ENCODE measurements at regions not wholly inside any gene's neighbourhood (a gene's known extent, or its start where the extent isn't known, plus 50 kb on each side); places are given as distances from the start of the nearest gene placed in this dataset.

DNA sequence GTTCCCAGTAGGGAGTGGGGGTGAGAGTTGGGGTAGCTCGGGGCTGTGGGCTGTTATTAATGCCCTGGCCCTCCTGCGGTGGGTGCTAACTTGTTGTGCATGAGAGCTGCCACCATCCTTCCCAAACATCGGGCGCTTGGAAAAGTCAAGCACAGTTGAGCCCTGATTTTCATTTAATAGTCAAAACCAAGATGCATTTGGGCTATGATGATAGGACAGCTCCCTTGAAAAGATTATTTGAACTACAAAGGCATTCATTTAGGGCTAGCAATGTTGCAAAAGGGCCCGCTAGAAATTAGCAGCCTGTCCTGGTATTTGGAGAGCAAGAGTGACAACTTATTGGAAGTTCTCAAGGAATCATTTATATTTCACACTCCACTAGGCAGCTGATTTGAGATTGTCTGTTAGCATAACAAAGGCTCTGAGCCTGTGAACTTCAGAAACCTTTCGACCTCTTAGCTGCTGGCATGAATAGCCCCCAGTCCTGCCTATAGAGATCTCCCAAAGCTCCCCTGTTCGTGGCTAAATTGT is 128.2 kb upstream of the TMEM161B start:
- Histone ChIP-seq H4K8ac (ENCODE audit: low read depth, low read length) (no peak overlapping the region), H3K14ac (ENCODE audit: low read length) (no peak overlapping the region), H2AK5ac (ENCODE audit: low read length) (no peak overlapping the region), H3K9me3 (ENCODE audit: insufficient read depth, low read depth, low read length) (no peaks in the 10 kb centered on the region), H2BK12ac (ENCODE audit: low read length) (no peak overlapping the region), H3K79me2 (ENCODE audit: control insufficient read depth, insufficient read depth, low read length, poor library complexity) (no peaks in the 10 kb centered on the region), H3K27ac (ENCODE audit: low read depth, low read length) (no peak overlapping the region), H4K12ac (ENCODE audit: low read depth, low read length) (no peak overlapping the region), H3K4ac (ENCODE audit: low read depth, low read length) (no peak overlapping the region), H2BK5ac (ENCODE audit: low read depth, low read length, poor library complexity) (no peak overlapping the region), H3K4me2 (ENCODE audit: low read length) (no peak overlapping the region), H2BK120ac (ENCODE audit: insufficient read depth, low read length, poor library complexity) (no peak overlapping the region), H3K9ac (ENCODE audit: low read length) (no peak overlapping the region), H2AFZ (ENCODE audit: insufficient read depth, low read length, poor library complexity) (no peak overlapping the region), H3K4me1 (ENCODE audit: control insufficient read depth in 1 of 2, insufficient read depth in 2 of 2, low read length in 2 of 2) (no peaks in the 10 kb centered on the region), H3K79me1 (ENCODE audit: low read length) (no peaks in the 10 kb centered on the region), H3K36me3 (ENCODE audit: control insufficient read depth in 1 of 2, insufficient read depth in 2 of 2, low read length in 2 of 2) (no peaks in the 10 kb centered on the region), H4K91ac (ENCODE audit: low read depth, low read length) (no peak overlapping the region), H3K18ac (ENCODE audit: low read length) (no peak overlapping the region), H3K23ac (ENCODE audit: low read length) (no peak overlapping the region), H3K27me3 (ENCODE audit: insufficient read depth, low read length) (peaks cover 16% of the 10 kb centered on the region), H3K4me3 (ENCODE audit: low read depth, low read length) (no peak overlapping the region)
- no CpG with 5 or more reads among the region's 7 CpGs for WGBS (ENCODE audit: extremely low coverage, insufficient coverage, insufficient read length)
- no peak for DNase-seq

DNA sequence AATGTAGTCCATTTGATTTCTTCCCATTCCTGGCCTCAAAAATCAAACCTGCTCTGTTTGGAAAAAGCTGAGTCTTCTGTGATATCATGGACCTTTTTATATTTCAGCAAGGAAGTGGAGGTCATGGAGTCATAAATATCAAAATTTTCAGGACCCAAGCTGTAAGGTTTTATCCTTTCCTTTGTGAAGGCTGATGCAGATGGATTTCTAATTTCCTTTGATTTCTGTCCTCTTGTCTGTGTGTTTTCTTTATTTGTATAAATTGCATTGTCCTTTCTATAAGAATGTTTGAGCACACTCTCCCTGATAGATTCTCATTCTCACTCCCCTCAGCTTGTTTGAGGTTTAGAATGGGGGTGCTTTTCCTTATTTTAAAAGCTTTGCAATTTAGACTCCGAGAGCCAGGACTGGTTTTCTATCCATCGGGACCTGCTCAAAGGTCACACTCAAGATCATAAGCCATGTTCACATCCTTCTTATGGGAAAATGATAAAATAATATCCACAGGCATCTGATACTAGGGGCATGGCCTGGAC is 127.4 kb upstream of the TMEM161B start:
- no peak for DNase-seq
- no peaks in the 10 kb centered on the region for H3K79me2 ChIP-seq (ENCODE audit: control insufficient read depth, insufficient read depth, low read length, poor library complexity)
- H3K9me3 ChIP-seq (ENCODE audit: insufficient read depth, low read depth, low read length): peaks cover 2% of the 10 kb centered on the region
- H3K18ac ChIP-seq (ENCODE audit: low read length): no peak overlapping the region
- no peak overlapping the region for H2AFZ ChIP-seq (ENCODE audit: insufficient read depth, low read length, poor library complexity)
- H3K27ac ChIP-seq (ENCODE audit: low read depth, low read length): no peak overlapping the region
- no peak overlapping the region for H3K14ac ChIP-seq (ENCODE audit: low read length)
- H2BK120ac ChIP-seq (ENCODE audit: insufficient read depth, low read length, poor library complexity): no peak overlapping the region
- H3K4ac ChIP-seq (ENCODE audit: low read depth, low read length): no peak overlapping the region
- no peak overlapping the region for H4K12ac ChIP-seq (ENCODE audit: low read depth, low read length)
- no peak overlapping the region for H2BK5ac ChIP-seq (ENCODE audit: low read depth, low read length, poor library complexity)
- no peaks in the 10 kb centered on the region for H3K79me1 ChIP-seq (ENCODE audit: low read length)
- no peaks in the 10 kb centered on the region for H3K36me3 ChIP-seq (ENCODE audit: control insufficient read depth in 1 of 2, insufficient read depth in 2 of 2, low read length in 2 of 2)
- WGBS (ENCODE audit: extremely low coverage, insufficient coverage, insufficient read length): no CpG with 5 or more reads among the region's 2 CpGs
- H3K4me3 ChIP-seq (ENCODE audit: low read depth, low read length): no peak overlapping the region
- H3K4me1 ChIP-seq (ENCODE audit: control insufficient read depth in 1 of 2, insufficient read depth in 2 of 2, low read length in 2 of 2): no peaks in the 10 kb centered on the region
- H3K4me2 ChIP-seq (ENCODE audit: low read length): no peak overlapping the region
- no peak overlapping the region for H3K9ac ChIP-seq (ENCODE audit: low read length)
- no peak overlapping the region for H4K8ac ChIP-seq (ENCODE audit: low read depth, low read length)
- H3K23ac ChIP-seq (ENCODE audit: low read length): no peak overlapping the region
- no peak overlapping the region for H4K91ac ChIP-seq (ENCODE audit: low read depth, low read length)
- H2AK5ac ChIP-seq (ENCODE audit: low read length): no peak overlapping the region
- H3K27me3 ChIP-seq (ENCODE audit: insufficient read depth, low read length): peaks cover 19% of the 10 kb centered on the region
- no peak overlapping the region for H2BK12ac ChIP-seq (ENCODE audit: low read length)

DNA sequence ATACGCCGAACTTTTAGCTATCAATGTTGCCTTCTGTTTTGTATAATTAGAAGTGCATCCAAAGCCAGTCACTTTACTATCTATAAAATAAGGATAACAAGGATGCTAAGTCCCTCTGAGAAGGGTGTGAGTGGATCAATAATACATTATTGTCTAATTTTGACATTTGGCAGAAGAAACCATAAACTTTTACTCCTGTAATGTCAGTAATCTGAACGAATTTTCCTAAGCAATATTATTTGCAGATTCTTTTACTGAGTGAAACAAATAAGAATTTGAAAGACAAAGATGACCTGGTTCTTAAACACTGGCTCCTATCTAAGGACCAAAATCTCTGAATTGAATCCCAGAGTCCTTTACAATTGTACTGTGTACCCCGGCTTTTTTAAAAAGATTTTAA is 126.6 kb upstream of the TMEM161B start:
- no peak overlapping the region for H2BK5ac ChIP-seq (ENCODE audit: low read depth, low read length, poor library complexity)
- H3K4me2 ChIP-seq (ENCODE audit: low read length): no peak overlapping the region
- H2AK5ac ChIP-seq (ENCODE audit: low read length): no peak overlapping the region
- H3K9ac ChIP-seq (ENCODE audit: low read length): no peak overlapping the region
- no peak overlapping the region for H3K18ac ChIP-seq (ENCODE audit: low read length)
- H4K91ac ChIP-seq (ENCODE audit: low read depth, low read length): no peak overlapping the region
- no peak overlapping the region for H2BK120ac ChIP-seq (ENCODE audit: insufficient read depth, low read length, poor library complexity)
- H3K14ac ChIP-seq (ENCODE audit: low read length): no peak overlapping the region
- H3K4me3 ChIP-seq (ENCODE audit: low read depth, low read length): no peak overlapping the region
- H3K9me3 ChIP-seq (ENCODE audit: insufficient read depth, low read depth, low read length): peaks cover 2% of the 10 kb centered on the region
- no peak overlapping the region for H3K23ac ChIP-seq (ENCODE audit: low read length)
- no peak overlapping the region for H2AFZ ChIP-seq (ENCODE audit: insufficient read depth, low read length, poor library complexity)
- H3K27ac ChIP-seq (ENCODE audit: low read depth, low read length): no peak overlapping the region
- H3K79me2 ChIP-seq (ENCODE audit: control insufficient read depth, insufficient read depth, low read length, poor library complexity): no peaks in the 10 kb centered on the region
- no peaks in the 10 kb centered on the region for H3K79me1 ChIP-seq (ENCODE audit: low read length)
- H3K36me3 ChIP-seq (ENCODE audit: control insufficient read depth in 1 of 2, insufficient read depth in 2 of 2, low read length in 2 of 2): no peaks in the 10 kb centered on the region
- no peaks in the 10 kb centered on the region for H3K4me1 ChIP-seq (ENCODE audit: control insufficient read depth in 1 of 2, insufficient read depth in 2 of 2, low read length in 2 of 2)
- H4K8ac ChIP-seq (ENCODE audit: low read depth, low read length): no peak overlapping the region
- no CpG with 5 or more reads among the region's 4 CpGs for WGBS (ENCODE audit: extremely low coverage, insufficient coverage, insufficient read length)
- no peak overlapping the region for H4K12ac ChIP-seq (ENCODE audit: low read depth, low read length)
- no peak for DNase-seq
- H3K27me3 ChIP-seq (ENCODE audit: insufficient read depth, low read length): peaks cover 24% of the 10 kb centered on the region
- no peak overlapping the region for H3K4ac ChIP-seq (ENCODE audit: low read depth, low read length)
- no peak overlapping the region for H2BK12ac ChIP-seq (ENCODE audit: low read length)

DNA sequence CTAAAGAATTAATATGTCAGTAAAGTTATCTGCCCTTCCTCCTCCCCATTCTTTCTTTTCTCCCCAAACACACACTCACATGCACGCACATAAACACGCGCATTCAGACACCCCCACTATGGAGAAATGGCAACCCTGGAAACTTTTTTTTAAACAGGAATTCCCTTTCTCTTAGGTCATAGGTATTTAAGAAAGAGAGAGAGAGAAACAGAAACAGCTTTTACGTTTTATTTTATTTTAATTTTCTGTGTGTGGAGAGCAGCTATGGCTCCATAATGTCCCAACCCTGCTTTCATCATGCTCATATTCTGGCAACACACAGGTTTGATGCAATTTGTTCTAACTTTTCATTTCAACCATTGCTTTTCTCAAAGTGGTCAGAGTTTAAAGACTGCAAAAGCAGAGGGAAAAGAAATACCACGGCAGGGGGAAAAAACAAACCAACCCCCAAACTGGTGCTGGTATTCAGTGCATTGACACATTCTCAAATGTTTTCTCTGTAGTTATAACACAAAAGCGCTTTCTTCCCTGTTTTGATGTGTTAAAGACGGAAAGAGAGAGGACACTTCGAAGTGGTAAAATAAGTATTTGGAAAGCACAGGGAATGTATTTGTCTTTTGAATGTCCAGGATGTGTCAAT is 126.0 kb upstream of the TMEM161B start:
- Histone ChIP-seq H3K9ac (ENCODE audit: low read length) (no peak overlapping the region), H3K9me3 (ENCODE audit: insufficient read depth, low read depth, low read length) (peaks cover 2% of the 10 kb centered on the region), H3K18ac (ENCODE audit: low read length) (no peak overlapping the region), H3K4ac (ENCODE audit: low read depth, low read length) (no peak overlapping the region), H3K27me3 (ENCODE audit: insufficient read depth, low read length) (peaks cover 29% of the 10 kb centered on the region), H3K4me3 (ENCODE audit: low read depth, low read length) (no peak overlapping the region), H3K4me1 (ENCODE audit: control insufficient read depth in 1 of 2, insufficient read depth in 2 of 2, low read length in 2 of 2) (no peaks in the 10 kb centered on the region), H3K36me3 (ENCODE audit: control insufficient read depth in 1 of 2, insufficient read depth in 2 of 2, low read length in 2 of 2) (no peaks in the 10 kb centered on the region), H2BK12ac (ENCODE audit: low read length) (no peak overlapping the region), H2BK5ac (ENCODE audit: low read depth, low read length, poor library complexity) (no peak overlapping the region), H4K12ac (ENCODE audit: low read depth, low read length) (no peak overlapping the region), H3K27ac (ENCODE audit: low read depth, low read length) (no peak overlapping the region), H4K91ac (ENCODE audit: low read depth, low read length) (no peak overlapping the region), H3K79me2 (ENCODE audit: control insufficient read depth, insufficient read depth, low read length, poor library complexity) (no peaks in the 10 kb centered on the region), H2AK5ac (ENCODE audit: low read length) (no peak overlapping the region), H3K79me1 (ENCODE audit: low read length) (no peaks in the 10 kb centered on the region), H4K8ac (ENCODE audit: low read depth, low read length) (no peak overlapping the region), H3K14ac (ENCODE audit: low read length) (no peak overlapping the region), H3K4me2 (ENCODE audit: low read length) (no peak overlapping the region), H2BK120ac (ENCODE audit: insufficient read depth, low read length, poor library complexity) (no peak overlapping the region), H3K23ac (ENCODE audit: low read length) (no peak overlapping the region), H2AFZ (ENCODE audit: insufficient read depth, low read length, poor library complexity) (no peak overlapping the region)
- WGBS (ENCODE audit: extremely low coverage, insufficient coverage, insufficient read length): no CpG with 5 or more reads among the region's 8 CpGs
- no peak for DNase-seq

Measured in trophoblast cell (in vitro differentiated cells and primary cell).